Activated naive CD8-positive, alpha-beta T cell treated with anti-CD3 and anti-CD28 coated beads, Interleukin-2, amount 50 U/mL, for 24 hours (primary cell): ENCODE measurements at regions not wholly inside any gene's neighbourhood (a gene's known extent, or its start where the extent isn't known, plus 50 kb on each side); places are given as distances from the start of the nearest gene placed in this dataset.
"Not testable (repeated sequence)": the region's sequence is repeated elsewhere in the genome, so short reads cannot be mapped to it uniquely, and the experiment has no call there.

ENCODE experiments used
- ATAC-seq: fragments of 150-1000 bp; cut with Tn5 transposase; one replicate; pipeline ENCODE4 v1.10.0; 2021
- DNase-seq: peaks from one replicate; pipeline ENCODE4 v3.0.0; 2021
- H3K27ac Mint-ChIP-seq: one replicate; pipeline ENCODE4 v1.8.0; 2021; ENCODE audit warnings: mild to moderate bottlenecking, mixed read lengths
- H3K27me3 Mint-ChIP-seq: one replicate; pipeline ENCODE4 v1.8.0; 2021; ENCODE audit warnings: mixed read lengths
- H3K36me3 Mint-ChIP-seq: one replicate; pipeline ENCODE4 v1.8.0; 2021; ENCODE audit warnings: low read depth, mixed read lengths
- H3K4me1 Mint-ChIP-seq: one replicate; pipeline ENCODE4 v1.8.0; 2021; ENCODE audit warnings: mixed read lengths
- H3K4me3 Mint-ChIP-seq: one replicate; pipeline ENCODE4 v1.8.0; 2021; ENCODE audit warnings: mild to moderate bottlenecking, moderate library complexity, mixed read lengths
- H3K9me3 Mint-ChIP-seq: one replicate; pipeline ENCODE4 v1.8.0; 2021; ENCODE audit warnings: mixed read lengths

GRCh38 chr14:98909251-98909944, 362.6 kb downstream of the BCL11B start:
- no peaks in the 10 kb centered on the region for H3K9me3 Mint-ChIP-seq
- no peak overlapping the region for H3K27ac Mint-ChIP-seq
- H3K36me3 Mint-ChIP-seq = no peaks in the 10 kb centered on the region
- DNase-seq (no peak), ATAC-seq (peak; percentile 39)
- no peaks in the 10 kb centered on the region for H3K27me3 Mint-ChIP-seq
- peaks cover 19% of the 10 kb centered on the region for H3K4me1 Mint-ChIP-seq
- H3K4me3 Mint-ChIP-seq = no peak overlapping the region

- no peaks in the 10 kb centered on the region for H3K36me3 Mint-ChIP-seq
- H3K4me3 Mint-ChIP-seq = no peak overlapping the region
- no peaks in the 10 kb centered on the region for H3K9me3 Mint-ChIP-seq
- H3K27me3 Mint-ChIP-seq = no peaks in the 10 kb centered on the region
- ATAC-seq (no peak), DNase-seq (no peak)
- peaks cover 19% of the 10 kb centered on the region for H3K4me1 Mint-ChIP-seq
- no peak overlapping the region for H3K27ac Mint-ChIP-seq
Measured at GRCh38 chr14:98910061-98910460, 361.9 kb downstream of the BCL11B start.

- peaks cover 19% of the 10 kb centered on the region for H3K4me1 Mint-ChIP-seq
- no peaks in the 10 kb centered on the region for H3K36me3 Mint-ChIP-seq
- DNase-seq (no peak), ATAC-seq (no peak)
- H3K9me3 Mint-ChIP-seq = no peaks in the 10 kb centered on the region
- H3K27ac Mint-ChIP-seq = no peak overlapping the region
- no peaks in the 10 kb centered on the region for H3K27me3 Mint-ChIP-seq
- no peak overlapping the region for H3K4me3 Mint-ChIP-seq
Measured at GRCh38 chr14:98912655-98913054, 359.3 kb downstream of the BCL11B start.

- ATAC-seq = no peak
- H3K27me3 Mint-ChIP-seq = no peaks in the 10 kb centered on the region
- no peaks in the 10 kb centered on the region for H3K36me3 Mint-ChIP-seq
- H3K4me3 Mint-ChIP-seq = no peak overlapping the region
- peaks cover 19% of the 10 kb centered on the region for H3K4me1 Mint-ChIP-seq
- DNase-seq = no peak
- H3K9me3 Mint-ChIP-seq = no peaks in the 10 kb centered on the region
- H3K27ac Mint-ChIP-seq = no peak overlapping the region
Measured at GRCh38 chr14:98913967-98914650, 357.9 kb downstream of the BCL11B start.

GRCh38 chr14:98914942-98915341, 357.1 kb downstream of the BCL11B start:
- DNase-seq (no peak), ATAC-seq (no peak)
- H3K27me3 Mint-ChIP-seq = no peaks in the 10 kb centered on the region
- H3K4me1 Mint-ChIP-seq = peaks cover 12% of the 10 kb centered on the region
- H3K9me3 Mint-ChIP-seq = no peaks in the 10 kb centered on the region
- H3K4me3 Mint-ChIP-seq = no peak overlapping the region
- H3K36me3 Mint-ChIP-seq = no peaks in the 10 kb centered on the region
- H3K27ac Mint-ChIP-seq = no peak overlapping the region

GRCh38 chr14:98915625-98916024, 356.4 kb downstream of the BCL11B start:
- ATAC-seq = no peak
- no peak overlapping the region for H3K27ac Mint-ChIP-seq
- DNase-seq = no peak
- H3K4me3 Mint-ChIP-seq = no peak overlapping the region
- H3K9me3 Mint-ChIP-seq = peaks cover 1% of the 10 kb centered on the region
- no peaks in the 10 kb centered on the region for H3K27me3 Mint-ChIP-seq
- no peaks in the 10 kb centered on the region for H3K36me3 Mint-ChIP-seq
- H3K4me1 Mint-ChIP-seq = peaks cover 12% of the 10 kb centered on the region

- no peaks in the 10 kb centered on the region for H3K27me3 Mint-ChIP-seq
- peaks cover 12% of the 10 kb centered on the region for H3K4me1 Mint-ChIP-seq
- no peaks in the 10 kb centered on the region for H3K36me3 Mint-ChIP-seq
- ATAC-seq (no peak), DNase-seq (no peak)
- H3K9me3 Mint-ChIP-seq = peaks cover 5% of the 10 kb centered on the region
- H3K27ac Mint-ChIP-seq = no peak overlapping the region
- no peak overlapping the region for H3K4me3 Mint-ChIP-seq
Measured at GRCh38 chr14:98916036-98916435, 356.0 kb downstream of the BCL11B start.

- ATAC-seq (no peak), DNase-seq (no peak)
- no peaks in the 10 kb centered on the region for H3K27me3 Mint-ChIP-seq
- H3K4me1 Mint-ChIP-seq = peaks cover 12% of the 10 kb centered on the region
- H3K36me3 Mint-ChIP-seq = no peaks in the 10 kb centered on the region
- no peak overlapping the region for H3K27ac Mint-ChIP-seq
- H3K9me3 Mint-ChIP-seq = peaks cover 5% of the 10 kb centered on the region
- no peak overlapping the region for H3K4me3 Mint-ChIP-seq
Measured at GRCh38 chr14:98916476-98916875, 355.5 kb downstream of the BCL11B start.

- peaks cover 2% of the 10 kb centered on the region for H3K36me3 Mint-ChIP-seq
- ATAC-seq (no peak), DNase-seq (no peak)
- H3K9me3 Mint-ChIP-seq = peaks cover 17% of the 10 kb centered on the region
- no peaks in the 10 kb centered on the region for H3K4me1 Mint-ChIP-seq
- H3K27me3 Mint-ChIP-seq = no peaks in the 10 kb centered on the region
- H3K27ac Mint-ChIP-seq = no peak overlapping the region
- no peak overlapping the region for H3K4me3 Mint-ChIP-seq
Measured at GRCh38 chr14:98919434-98919833, 352.6 kb downstream of the BCL11B start.

GRCh38 chr14:98921306-98921705, 350.7 kb downstream of the BCL11B start:
- Mint-ChIP-seq H3K9me3 (peaks cover 17% of the 10 kb centered on the region), H3K4me1 (peaks cover 14% of the 10 kb centered on the region)
- not testable (repeated sequence) for H3K4me3 Mint-ChIP-seq, DNase-seq, H3K36me3 Mint-ChIP-seq, ATAC-seq, H3K27me3 Mint-ChIP-seq, H3K27ac Mint-ChIP-seq

GRCh38 chr14:98923596-98923995, 348.4 kb downstream of the BCL11B start:
- peaks cover 27% of the 10 kb centered on the region for H3K4me1 Mint-ChIP-seq
- no peaks in the 10 kb centered on the region for H3K27me3 Mint-ChIP-seq

GRCh38 chr14:98924046-98924445, 348.0 kb downstream of the BCL11B start:
- no peak overlapping the region for H3K27ac Mint-ChIP-seq
- DNase-seq (no peak), ATAC-seq (no peak)
- H3K4me3 Mint-ChIP-seq = no peak overlapping the region
- peaks cover 32% of the 10 kb centered on the region for H3K4me1 Mint-ChIP-seq
- peaks cover 17% of the 10 kb centered on the region for H3K9me3 Mint-ChIP-seq
- H3K27me3 Mint-ChIP-seq = no peaks in the 10 kb centered on the region
- peaks cover 2% of the 10 kb centered on the region for H3K36me3 Mint-ChIP-seq

More at GRCh38 chr14:98923596-98923995, 348.4 kb downstream of the BCL11B start:
- H3K9me3 Mint-ChIP-seq = peaks cover 17% of the 10 kb centered on the region
- H3K27ac Mint-ChIP-seq = no peak overlapping the region
- no peak overlapping the region for H3K4me3 Mint-ChIP-seq
- peaks cover 2% of the 10 kb centered on the region for H3K36me3 Mint-ChIP-seq
- no peak for ATAC-seq
- DNase-seq = no peak

GRCh38 chr14:98925354-98926040, 346.5 kb downstream of the BCL11B start:
- no peak for ATAC-seq
- DNase-seq = no peak
- H3K27ac Mint-ChIP-seq = no peak overlapping the region
- peaks cover 39% of the 10 kb centered on the region for H3K4me1 Mint-ChIP-seq
- peaks cover 17% of the 10 kb centered on the region for H3K9me3 Mint-ChIP-seq
- no peak overlapping the region for H3K4me3 Mint-ChIP-seq
- no peaks in the 10 kb centered on the region for H3K27me3 Mint-ChIP-seq
- peaks cover 2% of the 10 kb centered on the region for H3K36me3 Mint-ChIP-seq

- H3K4me3 Mint-ChIP-seq = no peak overlapping the region
- H3K27me3 Mint-ChIP-seq = no peaks in the 10 kb centered on the region
- peaks cover 46% of the 10 kb centered on the region for H3K4me1 Mint-ChIP-seq
- ATAC-seq = no peak
- H3K9me3 Mint-ChIP-seq = peaks cover 12% of the 10 kb centered on the region
- DNase-seq = peak; percentile 18
- H3K27ac Mint-ChIP-seq = no peak overlapping the region
- peaks cover 2% of the 10 kb centered on the region for H3K36me3 Mint-ChIP-seq
Measured at GRCh38 chr14:98926146-98926545, 345.9 kb downstream of the BCL11B start.

GRCh38 chr14:98926801-98927200, 345.2 kb downstream of the BCL11B start:
- peaks cover 2% of the 10 kb centered on the region for H3K36me3 Mint-ChIP-seq
- H3K4me1 Mint-ChIP-seq = peaks cover 52% of the 10 kb centered on the region
- H3K27me3 Mint-ChIP-seq = no peaks in the 10 kb centered on the region
- H3K4me3 Mint-ChIP-seq = no peak overlapping the region
- ATAC-seq (no peak), DNase-seq (no peak)
- H3K27ac Mint-ChIP-seq = no peak overlapping the region
- H3K9me3 Mint-ChIP-seq = peaks cover 10% of the 10 kb centered on the region
